Astrocyte of the spinal cord (primary cell): ENCODE measurements at regions not wholly inside any gene's neighbourhood (a gene's known extent, or its start where the extent isn't known, plus 50 kb on each side); places are given as distances from the start of the nearest gene placed in this dataset.
A peak's percentile ranks its signal among the peaks of the same experiment; 100 is the strongest.

Source experiments
- DNase-seq: peaks from one replicate; pipeline ENCODE4 v3.0.0; 2011; ENCODE audit warnings: low read depth, low spot score
- H3K4me3 ChIP-seq: 2 replicates; pipeline ENCODE4 v1.5.1; 2011; ENCODE audit warnings: low read depth, mild to moderate bottlenecking, low read length, moderate library complexity
- in situ Hi-C: cut with HindIII; loops from 2 replicates; pipeline ENCODE4 v1.10.0; 2017; ENCODE audit warnings: low sequenced_read_pairs
- TF ChIP-seq, protein P1 (sequence below): IDR thresholded peaks from 2 replicates; pipeline ENCODE4 v1.5.1; 2012; ENCODE audit warnings: low read depth, mild to moderate bottlenecking, low read length, inconsistent platforms

DNA sequence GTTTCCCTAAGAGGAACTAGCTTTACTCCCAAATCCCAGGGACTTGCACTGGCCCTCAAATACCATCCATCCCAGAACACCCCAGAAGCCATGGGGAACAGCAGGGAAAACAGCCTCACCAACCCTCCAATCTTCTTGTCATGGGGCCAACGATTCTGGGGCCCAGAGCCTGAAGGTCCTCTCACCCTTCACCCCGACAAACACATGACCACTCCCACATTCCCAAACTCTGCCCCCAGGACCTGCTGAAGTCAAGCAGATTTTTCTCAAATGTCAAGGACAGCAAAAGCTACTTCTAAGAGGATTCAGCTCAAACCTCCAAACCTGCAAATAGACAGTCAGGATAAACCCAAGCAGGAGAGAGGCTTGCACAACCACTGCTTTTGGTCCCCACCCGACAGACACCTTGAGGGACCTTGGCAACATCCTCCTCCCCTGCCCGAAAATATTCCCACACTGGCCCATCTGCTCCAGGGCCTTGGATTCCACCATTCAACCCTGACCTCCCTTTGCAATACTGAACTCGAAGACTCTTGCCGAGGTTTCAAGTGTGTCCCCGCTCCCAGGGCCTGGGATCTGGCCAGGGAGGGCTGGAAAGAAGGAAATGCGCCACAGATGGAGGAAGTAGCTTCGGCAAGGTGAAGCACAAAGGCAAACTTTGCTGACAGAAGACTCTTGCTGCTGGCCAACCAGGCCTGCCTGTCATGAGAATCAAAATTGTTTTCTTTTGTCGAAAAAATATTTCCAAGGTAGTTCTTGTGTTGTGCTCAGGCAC, 143.3 kb downstream of the ZFP36L2 start:
- in situ Hi-C loops: no loop called here
- TF ChIP-seq, protein P1, sequence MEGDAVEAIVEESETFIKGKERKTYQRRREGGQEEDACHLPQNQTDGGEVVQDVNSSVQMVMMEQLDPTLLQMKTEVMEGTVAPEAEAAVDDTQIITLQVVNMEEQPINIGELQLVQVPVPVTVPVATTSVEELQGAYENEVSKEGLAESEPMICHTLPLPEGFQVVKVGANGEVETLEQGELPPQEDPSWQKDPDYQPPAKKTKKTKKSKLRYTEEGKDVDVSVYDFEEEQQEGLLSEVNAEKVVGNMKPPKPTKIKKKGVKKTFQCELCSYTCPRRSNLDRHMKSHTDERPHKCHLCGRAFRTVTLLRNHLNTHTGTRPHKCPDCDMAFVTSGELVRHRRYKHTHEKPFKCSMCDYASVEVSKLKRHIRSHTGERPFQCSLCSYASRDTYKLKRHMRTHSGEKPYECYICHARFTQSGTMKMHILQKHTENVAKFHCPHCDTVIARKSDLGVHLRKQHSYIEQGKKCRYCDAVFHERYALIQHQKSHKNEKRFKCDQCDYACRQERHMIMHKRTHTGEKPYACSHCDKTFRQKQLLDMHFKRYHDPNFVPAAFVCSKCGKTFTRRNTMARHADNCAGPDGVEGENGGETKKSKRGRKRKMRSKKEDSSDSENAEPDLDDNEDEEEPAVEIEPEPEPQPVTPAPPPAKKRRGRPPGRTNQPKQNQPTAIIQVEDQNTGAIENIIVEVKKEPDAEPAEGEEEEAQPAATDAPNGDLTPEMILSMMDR: no peak
- no peak for DNase-seq
- H3K4me3 ChIP-seq: no peak overlapping the region

GRCh38 chr2:43082111-43082894, 144.1 kb downstream of the ZFP36L2 start:
- in situ Hi-C loops: no loop called here
- peak; percentile 76 for DNase-seq
- H3K4me3 ChIP-seq: no peak overlapping the region
- TF ChIP-seq, protein P1: no peak

GRCh38 chr2:43081131-43081765, 145.2 kb downstream of the ZFP36L2 start:
- in situ Hi-C loops: no loop called here
- TF ChIP-seq, protein P1: no peak
- no peak for DNase-seq
- H3K4me3 ChIP-seq: no peak overlapping the region

DNA sequence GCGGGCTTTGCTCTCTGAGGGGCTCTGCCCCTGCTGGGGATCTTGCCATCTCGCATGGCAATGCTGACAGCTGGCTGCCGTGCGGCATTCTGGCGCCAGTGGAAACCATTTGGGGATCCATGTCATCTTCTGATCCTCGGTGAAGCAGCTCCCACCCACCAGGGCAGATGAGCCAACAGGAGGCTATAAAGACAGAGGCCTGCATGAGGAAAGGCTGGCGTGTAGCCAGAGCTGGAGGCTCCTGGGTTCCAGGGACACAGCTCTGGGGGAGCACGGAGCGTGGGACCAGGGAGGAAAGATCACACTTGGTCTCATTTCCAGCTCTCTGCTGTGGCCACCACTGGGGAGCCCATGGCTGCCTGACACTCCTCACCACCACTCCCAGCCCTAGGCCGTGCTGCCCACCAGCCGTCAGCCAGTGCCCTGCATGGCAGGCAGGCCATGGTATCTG, 145.8 kb downstream of the ZFP36L2 start:
- in situ Hi-C loops: no loop called here
- DNase-seq: no peak
- no peak overlapping the region for H3K4me3 ChIP-seq
- TF ChIP-seq, protein P1: no peak

- DNase-seq: peak; percentile 57
- TF ChIP-seq, protein P1: no peak
- in situ Hi-C loops: no loop called here
- no peak overlapping the region for H3K4me3 ChIP-seq
Observed at GRCh38 chr2:43078781-43079755, 147.3 kb downstream of the ZFP36L2 start.
